OCI-LY3 (cell line): ENCODE measurements at regions not wholly inside any gene's neighbourhood (a gene's known extent, or its start where the extent isn't known, plus 50 kb on each side); places are given as distances from the start of the nearest gene placed in this dataset.

Experiments
- CTCF ChIP-seq: fragments of 200-600, 300-600 bp; sonication (generic); IDR thresholded peaks from 2 replicates; pipeline ENCODE4 v1.5.1; 2014; ENCODE audit warnings: antibody characterized with exemption, low read length, low read depth
- EZH2phosphoT487 ChIP-seq: fragments of 200-600 bp; shearing (Covaris generic); IDR thresholded peaks from 2 replicates; pipeline ENCODE4 v1.6.1; 2018; ENCODE audit warnings: antibody characterized with exemption, mixed run types, low read depth

GRCh38 chr4:13907255-13907751, 279.8 kb upstream of the BOD1L1 start:
- TF ChIP-seq CTCF (peak; percentile 34), EZH2phosphoT487 (no peak)
